HG03354 (cell line): ENCODE measurements at regions not wholly inside any gene's neighbourhood (a gene's known extent, or its start where the extent isn't known, plus 50 kb on each side); places are given as distances from the start of the nearest gene placed in this dataset.

ENCODE experiments used
- ATAC-seq: cut with Tn5 transposase; IDR thresholded peaks from one replicate; pipeline ENCODE4 v1.9.1; 2021; ENCODE audit warnings: mild to moderate bottlenecking; ENCODE audit not compliant: unreplicated experiment, poor library complexity, severe bottlenecking

DNA sequence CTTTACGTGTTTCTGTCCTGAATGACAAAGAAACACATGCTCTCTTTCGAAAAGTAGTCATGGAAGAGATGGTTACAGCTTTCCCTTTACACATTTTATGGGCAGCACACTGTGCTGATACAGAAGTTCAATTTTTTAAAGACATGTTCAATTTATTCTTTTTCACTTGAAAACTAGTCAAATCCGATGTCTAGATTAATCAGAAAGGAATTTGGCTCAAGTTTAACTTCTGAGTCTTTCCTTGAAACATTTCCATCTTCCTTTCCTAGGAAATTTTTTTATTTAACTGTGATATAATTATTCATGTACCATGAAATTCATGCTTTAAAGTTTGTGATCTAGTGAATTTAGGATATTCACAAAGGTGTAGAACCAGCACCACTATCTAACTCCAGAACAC, 360.1 kb downstream of the TNS3 start:
- ATAC-seq = no peak

DNA sequence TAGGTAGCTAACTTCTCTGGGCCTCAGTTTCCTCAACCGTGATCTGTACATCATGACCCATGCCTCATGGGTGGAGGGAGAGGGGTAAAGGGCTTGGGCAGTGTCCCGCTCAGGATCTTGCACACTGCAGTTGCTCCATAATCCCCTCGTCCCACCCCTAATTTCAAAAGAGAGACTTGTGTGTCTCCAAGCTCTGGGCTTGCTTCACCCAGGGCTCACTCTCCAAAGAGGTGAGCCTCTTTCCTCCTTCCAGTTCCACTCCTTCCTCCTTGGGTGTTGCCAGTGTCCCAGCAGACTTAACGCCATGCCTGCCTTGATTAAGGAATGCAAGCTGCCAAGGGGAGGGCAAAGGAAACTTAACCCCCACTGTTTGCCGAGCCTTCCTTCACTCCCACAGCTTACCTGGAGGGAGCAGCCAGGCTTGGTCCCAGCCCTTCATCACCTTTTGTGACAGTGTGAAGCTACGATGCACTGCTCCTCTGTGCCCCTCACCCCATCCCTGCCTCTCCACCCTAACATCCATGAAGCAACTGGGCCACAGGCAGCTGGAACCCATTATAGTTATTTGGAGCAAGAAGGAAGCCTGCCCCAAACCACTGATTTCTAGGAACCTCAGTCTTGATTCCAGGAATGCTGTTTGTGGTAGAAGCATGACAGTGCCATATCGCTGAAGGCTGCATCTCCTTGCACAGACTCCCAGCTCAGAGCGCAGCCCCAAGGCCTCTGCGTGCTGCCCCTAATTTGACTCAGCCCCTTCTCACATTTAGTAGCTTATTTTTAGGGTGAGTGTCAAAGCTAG, 363.3 kb downstream of the TNS3 start:
- no peak for ATAC-seq

GRCh38 chr7:47217570-47218360, 364.1 kb downstream of the TNS3 start:
- no peak for ATAC-seq

- ATAC-seq = no peak
Observed at GRCh38 chr7:47217086-47217485, 364.8 kb downstream of the TNS3 start.

DNA sequence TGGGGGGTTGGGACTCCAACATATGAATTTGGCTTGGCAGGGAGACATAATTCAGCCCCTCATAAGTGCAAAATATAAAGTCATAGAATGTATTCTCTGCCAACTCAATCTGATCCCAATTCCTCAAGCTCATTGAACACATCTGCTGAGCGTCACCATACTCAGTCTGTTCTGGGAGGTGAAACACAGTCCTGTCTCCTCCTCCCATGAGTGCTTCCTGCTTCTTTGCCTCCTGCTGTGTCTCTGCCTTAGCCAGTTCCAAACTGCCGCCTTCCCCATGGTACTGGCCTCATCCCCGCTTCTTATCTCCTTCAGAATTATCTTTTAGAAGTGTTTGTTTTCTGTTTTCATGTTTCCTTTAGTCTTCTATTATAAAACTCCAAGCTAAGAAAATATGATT, 365.5 kb downstream of the TNS3 start:
- ATAC-seq = no peak

- ATAC-seq = no peak
Observed at GRCh38 chr7:47215640-47216039, 366.3 kb downstream of the TNS3 start.

- no peak for ATAC-seq
Observed at GRCh38 chr7:47215049-47215448, 366.9 kb downstream of the TNS3 start.

- ATAC-seq = no peak
Observed at GRCh38 chr7:47213276-47213675, 368.6 kb downstream of the TNS3 start.

DNA sequence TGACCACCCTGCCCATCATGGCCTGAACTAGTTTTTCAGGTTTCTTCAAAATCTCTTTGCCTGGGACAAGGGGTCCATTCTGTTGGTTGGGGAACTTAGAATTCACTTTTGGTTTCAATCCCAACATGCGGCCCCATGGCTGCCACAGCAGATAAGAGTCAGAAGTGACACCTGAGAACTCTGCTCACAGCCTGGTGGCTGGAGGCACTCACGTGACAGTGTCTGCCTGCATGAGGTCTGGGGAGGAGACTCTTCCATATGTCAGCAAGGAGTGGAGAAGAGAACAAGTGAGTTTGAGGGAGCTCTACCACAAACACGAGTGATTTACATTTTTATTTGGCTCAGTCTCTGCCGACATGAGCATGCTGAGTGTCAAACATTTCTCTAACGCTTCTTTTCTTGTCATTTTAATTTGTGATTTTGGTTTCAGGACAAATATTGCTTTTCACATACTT, 370.4 kb downstream of the TNS3 start:
- peak; percentile 76 for ATAC-seq

GRCh38 chr7:47210281-47210854, 371.5 kb downstream of the TNS3 start:
- no peak for ATAC-seq

- no peak for ATAC-seq
Observed at GRCh38 chr7:47207956-47208355, 374.0 kb downstream of the TNS3 start.

GRCh38 chr7:47204709-47205108, 377.2 kb downstream of the TNS3 start:
- ATAC-seq = no peak

DNA sequence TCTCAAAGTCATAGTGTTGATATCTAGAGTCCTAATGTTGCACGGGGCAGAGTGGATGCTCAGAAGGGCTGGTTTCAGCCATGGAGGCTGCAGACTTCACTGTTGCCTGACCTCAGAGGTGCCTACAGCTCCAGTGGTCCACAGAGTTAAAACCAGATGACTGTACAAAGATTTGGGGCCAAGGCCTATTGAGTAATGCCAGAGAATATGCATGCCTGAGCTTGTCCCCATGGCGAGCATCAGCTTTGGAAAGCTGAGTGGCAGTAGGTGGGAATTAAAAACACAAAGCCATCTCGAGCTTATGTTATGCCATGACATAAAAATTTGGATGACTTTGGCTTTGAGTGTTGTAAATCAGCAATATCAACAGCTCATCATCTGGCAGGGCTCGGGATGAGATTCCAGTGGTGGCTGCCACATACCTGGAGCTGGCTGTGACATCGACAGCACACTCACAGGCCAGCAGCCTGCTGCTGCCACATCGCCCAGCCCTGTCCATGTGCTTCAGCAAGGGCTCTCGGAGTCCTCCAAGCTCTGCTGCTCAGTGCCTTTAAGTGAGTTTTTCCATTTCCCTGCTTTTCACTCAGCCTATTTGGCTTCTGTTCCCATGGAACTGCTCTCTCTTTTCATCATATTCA, 379.6 kb downstream of the TNS3 start:
- ATAC-seq = no peak

- ATAC-seq = no peak
Observed at GRCh38 chr7:47198159-47198558, 383.8 kb downstream of the TNS3 start.

DNA sequence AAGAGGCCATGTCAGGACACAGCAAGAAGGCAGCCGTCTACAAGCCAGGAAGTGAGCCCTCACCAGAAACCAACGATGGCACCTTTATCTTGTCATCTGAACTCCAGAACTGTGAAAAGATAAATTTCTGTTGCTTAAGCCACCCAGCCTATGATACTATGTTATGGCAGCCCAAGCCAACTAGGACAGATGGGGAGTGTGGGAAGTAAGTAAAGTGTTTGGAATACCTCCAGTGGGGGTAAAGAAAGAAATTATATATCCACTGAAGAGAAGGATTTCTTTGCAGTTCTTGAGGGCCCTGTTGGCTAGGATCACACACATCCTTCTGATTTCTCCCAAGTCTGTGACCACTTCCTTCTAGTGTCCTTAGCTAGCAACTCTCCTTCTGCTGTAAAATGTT, 384.4 kb downstream of the TNS3 start:
- no peak for ATAC-seq

DNA sequence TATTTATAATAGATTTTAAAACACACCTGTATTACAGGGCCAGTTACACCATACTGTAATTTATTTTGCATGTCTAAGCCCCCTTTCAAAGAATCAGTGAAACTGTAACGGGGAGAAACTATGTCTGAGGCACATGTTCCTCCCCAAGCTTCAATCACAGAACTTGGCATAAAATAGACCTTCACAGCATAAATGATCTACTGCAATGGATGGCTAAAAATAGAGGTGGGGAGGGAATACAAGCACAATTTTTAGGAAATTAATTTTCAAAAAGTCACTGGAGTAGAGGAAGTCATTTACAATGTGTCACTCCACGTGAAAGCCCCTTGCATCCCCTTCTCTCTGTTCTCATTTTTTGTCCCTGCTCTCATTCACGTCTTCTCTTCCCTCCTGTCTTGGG, 385.2 kb downstream of the TNS3 start:
- no peak for ATAC-seq

DNA sequence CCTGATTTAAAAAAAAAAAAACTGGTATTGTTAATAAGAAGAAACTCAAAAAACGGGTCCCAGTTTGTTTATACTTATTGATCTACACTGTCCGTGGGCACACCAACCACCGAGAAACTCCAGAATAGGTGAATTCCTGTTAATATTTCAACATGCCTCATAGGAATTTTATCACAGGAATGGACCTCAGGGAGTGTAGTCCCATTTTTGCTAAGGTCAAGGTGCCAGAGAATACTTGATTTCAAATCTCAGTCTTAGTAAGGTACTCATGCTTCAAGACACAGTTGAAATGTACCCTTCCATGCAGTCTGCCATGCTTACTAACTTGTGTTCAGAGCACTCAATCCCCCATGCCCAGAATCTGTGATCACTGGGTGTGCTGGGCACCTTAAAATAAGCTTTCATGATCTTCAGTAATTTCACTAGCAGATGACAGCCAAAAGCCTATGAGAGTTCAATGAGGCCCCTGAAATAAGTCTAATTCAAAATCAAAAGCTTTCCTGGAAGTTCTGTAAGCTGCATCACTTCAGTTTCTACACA, 385.7 kb downstream of the TNS3 start:
- no peak for ATAC-seq

DNA sequence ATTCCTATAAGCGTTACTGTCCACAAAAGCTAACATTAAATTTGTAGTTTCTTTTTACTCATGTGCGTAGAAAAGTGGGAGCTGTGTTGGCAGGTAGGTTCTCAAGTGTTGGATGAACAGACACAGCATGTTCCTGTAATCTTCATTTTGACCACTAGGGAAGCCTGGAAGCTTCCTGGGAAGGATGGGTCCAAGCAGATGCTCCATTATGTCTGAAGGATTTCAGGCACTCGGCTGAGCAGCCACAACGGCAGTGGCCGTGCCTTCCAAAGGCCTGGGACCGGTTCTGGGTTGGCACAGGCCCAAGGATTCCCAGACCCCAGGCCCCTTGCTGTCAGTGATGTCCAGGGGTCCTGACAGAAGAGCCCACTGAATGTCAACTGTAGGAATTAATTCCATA, 386.3 kb downstream of the TNS3 start:
- ATAC-seq = no peak

- ATAC-seq = no peak
Observed at GRCh38 chr7:47194516-47195057, 387.3 kb downstream of the TNS3 start.

GRCh38 chr7:47192978-47193377, 388.9 kb downstream of the TNS3 start:
- no peak for ATAC-seq
